Kidney capillary endothelial cell (primary cell): ENCODE measurements at regions not wholly inside any gene's neighbourhood (a gene's known extent, or its start where the extent isn't known, plus 50 kb on each side); places are given as distances from the start of the nearest gene placed in this dataset.
A peak's percentile ranks its signal among the peaks of the same experiment; 100 is the strongest.

ENCODE experiments used
- DNase-seq: peaks from one replicate; pipeline ENCODE4 v3.0.0-alpha.2; 2018; ENCODE audit warnings: low spot score

DNA sequence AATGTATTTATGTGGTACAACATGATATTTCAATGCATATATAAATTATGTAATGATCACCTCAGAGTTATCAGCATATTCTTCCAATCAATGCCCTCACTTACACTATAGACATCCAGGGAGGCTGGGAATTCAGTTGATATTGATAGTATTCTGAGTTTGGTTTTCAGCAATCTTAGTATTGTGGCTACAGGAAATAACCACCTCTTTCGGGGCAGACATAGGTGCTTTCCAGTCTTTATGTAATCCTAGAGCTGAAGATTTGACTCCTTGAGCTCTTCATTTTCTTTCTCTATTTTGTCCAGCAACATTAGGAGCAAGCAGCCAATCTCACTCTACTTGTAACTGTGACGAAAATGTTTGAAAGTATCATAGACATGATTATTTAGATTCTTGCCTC is 712.7 kb upstream of the KIRREL3 start:
- no peak for DNase-seq

DNA sequence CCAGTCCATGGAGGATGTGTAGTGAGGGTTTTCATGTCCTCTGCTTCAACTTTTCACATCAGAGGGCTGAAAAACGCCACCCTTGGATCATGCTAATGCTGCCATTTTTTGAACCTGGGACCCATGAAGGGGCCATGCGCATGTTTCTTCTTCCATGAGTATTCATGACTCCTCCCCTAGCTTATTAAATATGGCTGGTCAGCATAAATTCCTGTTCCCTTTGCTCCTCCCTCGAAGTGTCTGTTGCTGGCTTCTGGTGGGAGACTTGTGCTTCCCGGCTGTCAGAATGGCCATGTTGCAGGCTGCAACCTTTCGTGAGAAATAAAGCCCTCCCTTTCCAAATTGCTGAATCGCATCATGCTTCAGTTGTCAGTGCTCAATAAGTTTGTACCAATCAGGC is 711.2 kb upstream of the KIRREL3 start:
- DNase-seq = no peak

DNA sequence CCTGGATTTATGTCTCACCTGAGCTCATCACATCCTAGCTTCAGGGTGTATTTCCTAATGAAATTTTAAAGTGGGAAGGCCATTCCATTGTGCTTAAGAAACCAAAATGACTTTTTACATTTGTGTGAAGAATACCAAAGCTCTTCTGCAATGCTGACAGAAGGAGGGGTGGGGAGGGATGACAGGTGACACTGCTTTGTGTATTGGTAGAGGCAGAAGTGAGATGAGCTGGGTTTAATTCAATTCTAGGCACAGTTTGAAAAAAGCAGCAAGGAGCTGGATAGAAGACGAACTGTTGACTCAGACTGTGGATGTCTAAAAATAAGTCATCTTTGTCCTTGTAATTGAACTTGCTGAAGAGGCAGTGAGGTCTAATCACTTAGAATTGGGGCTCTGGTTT is 710.3 kb upstream of the KIRREL3 start:
- DNase-seq = no peak

DNA sequence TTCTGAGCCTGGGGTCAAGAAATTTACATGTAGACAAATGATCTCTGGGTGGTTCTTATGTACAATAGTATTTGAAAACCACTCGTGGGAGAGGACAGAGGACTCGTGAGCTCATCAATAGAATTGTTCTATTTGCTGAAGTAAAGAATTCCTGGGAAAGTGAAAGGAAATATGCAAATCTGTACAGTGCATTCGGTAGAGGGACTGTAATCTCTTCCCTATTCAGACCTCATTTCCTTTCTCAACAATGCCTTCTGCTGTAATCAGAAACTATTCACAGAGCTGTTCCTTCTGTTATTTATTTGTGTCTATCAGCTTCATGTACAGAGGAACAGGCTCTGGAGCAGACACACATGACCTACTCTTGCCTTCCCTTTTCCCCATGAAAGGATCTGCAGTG is 709.4 kb upstream of the KIRREL3 start:
- DNase-seq = peak; percentile 8

DNA sequence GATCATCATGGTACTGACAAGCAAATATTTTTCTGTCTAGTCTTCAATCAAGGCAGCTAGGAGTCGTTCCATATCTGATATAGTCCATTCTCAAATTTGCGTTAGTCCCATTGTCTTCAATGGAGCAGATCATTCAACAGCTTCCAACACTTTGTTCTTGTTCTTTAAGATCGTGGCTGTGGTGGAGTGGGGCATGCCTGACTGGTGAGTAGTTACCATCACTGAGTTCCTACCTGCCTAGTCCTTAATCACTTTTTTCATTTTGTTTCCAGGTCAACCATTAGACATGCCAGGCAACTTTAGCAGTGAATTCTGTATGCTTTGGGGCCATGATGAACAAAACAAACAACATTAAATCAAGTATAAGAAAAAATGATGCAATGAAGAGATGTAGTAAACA is 693.1 kb upstream of the KIRREL3 start:
- no peak for DNase-seq

DNA sequence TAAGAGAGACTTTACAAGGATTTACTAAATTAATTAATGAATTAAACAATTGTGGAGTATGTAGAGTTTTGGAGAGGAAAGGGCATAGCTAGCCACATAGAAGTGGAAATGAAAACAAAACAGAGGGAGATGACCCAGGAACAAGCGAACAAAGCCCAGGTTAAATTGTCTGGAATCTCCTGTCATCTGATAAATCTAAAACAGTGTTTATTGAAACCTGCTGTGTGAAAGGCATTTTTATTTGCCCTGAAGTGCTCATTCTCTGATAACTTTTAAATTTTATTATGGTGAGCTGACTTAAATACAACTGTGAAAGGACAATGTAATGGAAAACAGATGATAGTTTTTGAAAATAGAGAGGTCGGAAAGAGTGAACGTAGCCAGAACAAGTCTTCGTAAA is 682.8 kb upstream of the KIRREL3 start:
- DNase-seq = no peak

DNA sequence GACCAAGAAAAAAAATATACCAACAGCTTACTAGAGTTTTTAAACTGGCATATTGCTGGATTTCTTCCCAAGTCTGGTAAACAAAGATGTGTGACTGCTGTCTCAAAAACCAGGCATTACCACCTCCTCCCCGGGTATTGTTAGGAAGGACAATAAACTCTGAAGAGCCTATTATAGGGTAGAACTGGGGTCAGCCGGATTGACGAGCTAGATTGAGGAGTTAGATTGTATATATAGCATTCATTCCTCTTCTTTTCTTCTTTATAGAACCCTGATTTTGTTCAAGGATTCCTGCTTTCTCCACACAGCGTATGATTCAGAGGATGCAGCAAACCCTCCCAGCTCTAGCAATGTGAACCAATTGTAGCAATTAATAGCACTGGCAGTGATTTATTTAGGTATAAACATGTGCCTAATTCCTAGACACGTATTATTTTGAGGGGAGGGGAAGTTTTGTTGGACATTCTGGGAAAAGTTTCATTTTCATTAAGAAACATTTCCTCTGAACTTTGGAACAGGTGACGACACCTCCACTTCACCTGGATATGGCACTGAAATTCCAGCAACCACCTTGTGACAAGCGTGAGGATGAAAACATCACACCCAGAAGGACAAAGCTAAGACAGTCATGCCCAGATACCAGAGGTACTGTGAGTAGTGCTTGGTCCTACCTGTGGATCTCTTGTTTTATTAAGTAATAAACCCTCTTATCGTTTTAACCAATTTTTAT is 679.4 kb upstream of the KIRREL3 start:
- DNase-seq = no peak

DNA sequence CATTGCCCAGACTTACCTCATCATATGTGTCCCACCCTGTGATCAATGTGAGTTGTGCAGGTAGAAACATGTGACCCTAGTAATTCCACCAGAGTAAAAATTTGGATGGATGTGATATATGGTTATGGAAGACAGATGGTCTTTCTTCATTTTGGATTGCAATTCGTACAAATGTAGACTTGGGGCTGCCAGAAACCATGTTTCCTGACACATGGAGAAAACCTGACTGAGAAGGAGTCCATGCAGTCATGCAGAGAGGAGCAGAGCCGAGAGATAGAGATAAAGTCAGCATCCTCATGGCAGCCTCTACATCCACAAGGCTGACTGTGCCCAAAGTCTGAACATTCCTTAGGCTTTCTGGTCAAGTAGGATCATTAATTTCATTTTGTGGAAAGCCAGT is 678.1 kb upstream of the KIRREL3 start:
- no peak for DNase-seq

DNA sequence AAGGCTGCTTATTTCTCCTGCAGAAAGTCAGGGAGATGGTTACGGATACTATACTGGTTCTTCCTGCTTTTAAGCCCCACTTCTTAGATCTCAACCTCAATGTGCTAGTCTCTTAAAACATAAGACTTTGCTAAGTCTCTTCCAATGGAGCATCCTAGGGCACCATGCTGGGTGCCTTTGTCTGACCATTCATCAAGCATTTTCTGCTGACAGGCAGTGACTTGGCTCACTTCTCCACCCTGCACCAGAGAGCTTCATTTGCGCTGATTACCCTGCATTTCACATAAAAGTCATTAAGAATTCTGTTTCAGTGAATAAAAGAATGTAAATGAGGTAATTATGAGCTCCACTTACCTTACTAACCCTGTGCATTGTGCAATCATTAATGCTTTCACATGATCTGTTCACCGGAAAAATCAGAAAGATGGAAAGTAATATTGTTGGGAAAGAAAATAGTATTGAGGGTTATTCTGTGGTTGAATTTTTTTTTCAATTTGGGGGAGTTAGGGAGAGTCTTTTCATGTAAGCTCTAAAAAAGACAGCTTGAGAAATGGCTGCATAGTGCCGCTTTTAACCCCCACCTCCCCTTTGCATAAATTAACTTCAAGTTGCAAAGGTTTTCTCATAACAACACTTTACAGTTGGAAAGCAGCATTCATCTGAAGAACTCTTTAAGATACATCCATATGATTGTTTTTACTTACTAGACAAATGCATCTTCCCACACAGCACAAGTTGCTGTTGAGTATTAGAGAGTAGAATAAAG is 677.3 kb upstream of the KIRREL3 start:
- DNase-seq = no peak

DNA sequence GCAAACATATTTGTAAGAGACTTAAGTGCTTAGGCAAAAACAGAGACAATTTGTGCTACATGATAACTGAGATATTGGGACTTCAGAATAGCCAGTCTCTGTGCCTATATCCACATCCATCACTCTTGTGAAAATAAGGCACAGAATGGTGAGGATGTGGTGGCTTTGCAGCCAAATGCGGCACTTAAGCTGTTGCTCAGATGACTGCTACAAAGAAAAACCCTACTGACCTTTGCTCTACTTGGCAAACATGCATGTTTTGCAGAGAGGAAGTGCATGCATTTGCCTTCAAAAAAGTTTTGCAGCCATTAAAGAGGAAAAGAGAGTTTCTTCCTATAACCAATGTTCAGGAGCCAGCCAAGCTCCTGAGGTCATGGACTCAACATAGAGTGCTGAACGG is 675.0 kb upstream of the KIRREL3 start:
- no peak for DNase-seq

DNA sequence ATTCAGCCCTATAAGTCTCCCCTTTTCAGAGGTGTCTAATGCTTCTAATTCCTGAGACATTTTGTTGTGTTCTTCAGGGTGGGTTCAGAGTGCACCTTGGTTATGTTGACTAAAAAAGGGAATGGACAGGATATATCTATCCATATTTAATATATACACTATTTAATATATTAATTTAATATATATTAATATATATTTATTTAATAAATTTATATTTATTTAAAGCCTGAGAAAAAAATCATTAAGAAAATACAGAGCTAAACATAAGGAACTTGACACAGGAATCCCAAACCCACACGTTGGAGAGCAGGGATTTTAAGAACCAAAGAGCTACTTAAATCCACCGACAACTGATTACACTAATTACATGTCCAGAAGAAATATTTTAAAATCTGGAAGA is 674.2 kb upstream of the KIRREL3 start:
- DNase-seq = no peak

DNA sequence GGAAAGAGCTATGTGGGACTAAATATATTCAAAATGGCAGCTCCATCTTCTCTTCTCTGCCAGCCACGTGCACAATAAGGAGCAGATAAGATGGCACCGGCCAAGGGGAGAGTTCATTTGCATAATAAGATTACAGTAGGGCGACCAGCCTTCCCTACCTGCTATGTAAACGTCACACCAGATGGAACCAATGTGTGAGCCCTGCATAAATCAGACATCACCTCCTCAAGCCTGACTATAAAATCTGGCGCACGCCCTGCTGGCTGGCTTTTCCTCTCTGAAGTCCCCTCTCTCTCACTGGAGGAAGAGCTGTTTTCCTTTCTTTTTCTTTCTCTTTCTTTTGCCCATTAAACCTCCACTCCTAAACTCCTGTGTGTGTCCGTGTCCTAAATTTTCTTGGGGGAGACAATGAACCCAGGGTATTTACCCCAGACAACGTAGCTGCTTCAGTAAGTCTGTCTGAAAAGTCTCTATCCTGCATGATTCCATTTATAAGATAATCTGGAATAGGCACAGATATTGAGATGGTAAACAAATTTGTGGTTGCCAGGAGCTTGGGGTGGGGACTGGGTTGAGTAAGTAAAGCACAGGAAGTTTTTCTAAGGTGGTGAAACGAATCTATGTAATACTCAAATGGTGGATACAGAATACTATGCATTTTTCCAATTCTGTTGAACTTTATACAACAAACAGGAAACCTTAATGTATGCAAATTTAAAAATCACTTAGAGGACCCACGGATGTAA is 670.0 kb upstream of the KIRREL3 start:
- no peak for DNase-seq

DNA sequence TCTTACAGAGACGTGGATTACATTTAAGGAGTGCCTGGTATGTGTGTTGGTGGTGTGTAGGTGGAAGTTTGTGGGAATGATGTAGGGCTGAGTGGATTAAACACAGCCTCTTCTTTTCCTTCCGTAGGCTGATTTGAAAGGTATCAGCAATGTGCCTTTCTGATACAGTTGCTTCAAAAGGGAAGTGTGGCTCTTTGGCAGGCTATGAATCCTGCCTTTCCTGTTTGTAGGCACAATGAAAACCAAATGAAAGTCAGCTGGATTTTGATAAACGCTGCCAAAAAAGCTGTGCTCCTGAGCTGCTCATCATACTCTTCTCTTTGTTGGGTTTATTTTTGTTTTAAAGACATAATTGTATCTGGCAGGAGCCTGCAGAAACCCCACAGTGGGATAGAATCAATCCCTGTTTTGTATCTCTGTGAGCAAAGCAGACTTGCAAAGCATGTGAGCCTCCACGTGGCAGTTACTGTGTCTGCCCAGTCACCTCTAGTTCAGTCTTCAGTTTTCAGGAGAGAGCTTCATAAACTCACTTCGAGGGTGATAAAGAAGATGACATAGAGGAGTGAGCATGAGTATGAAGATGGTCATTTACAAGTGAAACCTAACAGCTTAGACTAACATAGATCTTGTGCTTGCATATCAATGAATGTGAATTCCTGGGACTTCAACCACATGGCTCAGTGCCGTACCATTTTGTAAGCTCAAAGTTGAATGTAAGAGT is 655.7 kb upstream of the KIRREL3 start:
- DNase-seq = peak; percentile 47

DNA sequence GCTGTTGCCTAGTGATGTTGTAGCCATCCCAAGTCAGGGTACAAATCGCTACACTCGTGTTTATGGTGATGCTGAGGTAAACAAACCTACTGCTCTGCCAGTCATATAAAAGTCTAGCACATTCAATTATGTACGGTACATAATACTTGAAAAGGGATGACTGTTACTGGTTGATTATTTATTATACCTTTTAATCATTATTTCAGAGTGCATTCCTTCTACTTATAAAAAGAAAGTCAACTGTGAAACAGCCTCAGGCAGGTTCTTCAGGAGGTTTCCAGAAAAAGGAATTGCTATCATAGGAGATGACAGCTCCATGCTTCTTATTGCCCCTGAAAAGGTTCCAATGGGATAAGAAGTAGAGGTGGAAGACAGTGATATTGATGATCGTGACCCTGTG is 652.5 kb upstream of the KIRREL3 start:
- DNase-seq = no peak

DNA sequence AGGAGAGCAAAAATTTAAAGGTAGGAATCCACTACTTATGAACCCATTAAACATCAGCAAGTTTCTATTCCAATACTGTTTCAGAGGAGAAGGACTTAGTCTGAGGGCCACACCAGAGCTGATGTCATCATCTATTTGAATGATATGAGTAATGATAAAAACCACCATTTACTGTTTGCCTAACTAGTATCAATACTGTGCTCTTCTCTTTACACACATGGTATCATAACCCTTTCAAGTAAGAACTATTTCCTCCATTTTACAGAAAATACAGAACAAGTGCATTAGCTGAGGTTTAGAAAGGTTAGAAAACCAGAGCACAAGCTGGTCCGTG is 651.3 kb upstream of the KIRREL3 start:
- DNase-seq = no peak

DNA sequence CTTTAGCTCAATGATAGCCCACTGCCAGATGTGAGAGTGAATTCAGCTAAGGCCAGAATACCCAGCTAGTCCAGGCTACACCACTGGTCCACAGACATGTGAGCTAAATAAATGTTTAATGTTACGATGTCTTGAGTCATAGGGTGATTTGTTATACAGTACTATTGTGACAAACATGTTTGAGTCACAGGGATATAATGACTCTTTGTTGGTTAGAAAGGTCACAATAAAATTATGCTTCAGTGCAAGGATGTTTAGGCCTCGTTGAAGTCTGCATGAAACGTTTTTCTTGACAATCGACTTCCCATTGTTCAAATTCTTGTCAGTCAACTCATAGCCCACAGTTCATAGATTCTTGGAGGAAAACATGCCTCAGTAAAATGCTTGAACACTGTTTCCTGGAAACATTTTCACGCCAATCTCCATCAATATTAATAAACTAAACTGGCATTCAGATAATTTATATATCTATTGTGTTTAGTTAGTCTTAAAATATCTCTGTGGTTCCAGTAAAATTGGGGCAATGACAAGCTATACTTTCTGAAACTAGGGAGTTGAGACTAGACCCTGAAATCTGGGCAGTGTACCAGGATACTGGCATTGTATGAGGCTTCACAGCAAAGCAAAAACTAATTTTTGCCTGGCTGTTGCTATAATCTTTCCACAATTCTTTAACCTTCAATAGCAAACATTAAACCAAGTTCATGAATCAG is 650.8 kb upstream of the KIRREL3 start:
- peak; percentile 96 for DNase-seq

DNA sequence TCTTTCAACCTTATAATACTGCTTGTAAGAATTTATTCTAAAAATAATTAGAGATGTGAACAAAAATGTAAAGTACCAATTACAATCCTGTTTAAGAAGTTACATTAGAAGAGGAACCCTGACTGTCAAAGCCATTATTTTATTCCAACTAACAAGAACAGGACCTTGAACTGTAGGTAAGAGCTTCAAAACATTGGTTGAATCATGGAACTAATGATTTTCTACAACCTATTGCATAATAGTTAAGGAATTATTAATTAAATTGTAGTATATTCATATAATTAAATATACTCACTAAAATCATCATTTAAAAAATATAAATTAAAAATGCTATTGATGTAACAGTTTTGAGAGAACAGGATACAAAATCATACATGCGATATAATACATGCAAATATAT is 649.4 kb upstream of the KIRREL3 start:
- no peak for DNase-seq

DNA sequence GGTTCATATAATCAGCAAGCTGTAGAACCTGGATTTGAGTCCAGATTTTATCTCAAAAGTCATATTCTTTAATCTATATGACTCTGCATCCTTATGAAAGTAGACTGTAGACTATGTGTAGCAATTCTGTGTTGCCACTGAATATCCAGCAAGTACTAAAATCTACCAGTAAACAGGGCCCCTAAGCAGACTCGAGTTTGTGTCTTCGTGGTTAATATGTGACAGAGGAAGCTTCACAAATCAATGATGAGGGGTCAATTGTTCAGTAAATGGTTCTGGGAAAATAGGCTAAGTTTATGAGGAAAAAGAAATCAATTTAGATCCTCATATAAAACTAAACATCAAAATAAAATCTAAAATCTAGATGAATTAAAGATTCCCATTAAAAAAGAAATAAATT is 648.5 kb upstream of the KIRREL3 start:
- DNase-seq = no peak

DNA sequence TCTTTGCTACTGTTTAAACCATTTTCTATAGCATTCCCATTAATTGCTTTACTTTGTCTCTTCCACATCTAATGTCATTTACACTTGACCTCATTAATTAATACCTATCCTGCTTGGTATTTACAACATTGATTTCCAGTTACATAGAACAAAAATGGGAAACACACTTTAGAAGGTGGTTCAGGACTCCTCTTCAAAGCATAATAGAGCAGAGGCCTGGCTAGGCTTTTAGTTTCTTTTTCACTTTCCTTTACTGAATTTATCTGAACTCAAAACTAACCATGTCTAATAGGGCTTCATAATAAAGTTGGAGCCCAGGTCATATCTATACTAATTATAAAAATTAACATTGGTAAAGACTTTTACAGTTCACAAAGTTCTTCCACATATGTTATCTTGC is 648.0 kb upstream of the KIRREL3 start:
- no peak for DNase-seq

DNA sequence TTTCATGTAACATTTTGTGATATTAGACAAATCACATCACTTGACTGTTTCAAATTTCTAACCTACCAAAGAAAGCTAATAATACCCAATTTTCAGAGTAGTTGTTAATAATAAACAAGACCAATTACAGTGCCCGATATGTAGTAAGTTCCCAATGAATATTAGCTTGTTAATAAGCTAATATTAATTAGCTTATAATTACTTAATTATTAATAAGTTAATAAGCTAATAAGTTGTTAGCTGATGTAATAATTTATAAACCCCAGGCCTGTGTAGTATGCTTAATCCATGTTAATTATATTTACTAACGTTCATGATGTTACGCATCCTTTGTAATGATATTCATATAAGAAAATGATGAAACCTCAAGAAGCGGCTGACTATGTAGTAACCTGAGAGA is 643.8 kb upstream of the KIRREL3 start:
- no peak for DNase-seq

DNA sequence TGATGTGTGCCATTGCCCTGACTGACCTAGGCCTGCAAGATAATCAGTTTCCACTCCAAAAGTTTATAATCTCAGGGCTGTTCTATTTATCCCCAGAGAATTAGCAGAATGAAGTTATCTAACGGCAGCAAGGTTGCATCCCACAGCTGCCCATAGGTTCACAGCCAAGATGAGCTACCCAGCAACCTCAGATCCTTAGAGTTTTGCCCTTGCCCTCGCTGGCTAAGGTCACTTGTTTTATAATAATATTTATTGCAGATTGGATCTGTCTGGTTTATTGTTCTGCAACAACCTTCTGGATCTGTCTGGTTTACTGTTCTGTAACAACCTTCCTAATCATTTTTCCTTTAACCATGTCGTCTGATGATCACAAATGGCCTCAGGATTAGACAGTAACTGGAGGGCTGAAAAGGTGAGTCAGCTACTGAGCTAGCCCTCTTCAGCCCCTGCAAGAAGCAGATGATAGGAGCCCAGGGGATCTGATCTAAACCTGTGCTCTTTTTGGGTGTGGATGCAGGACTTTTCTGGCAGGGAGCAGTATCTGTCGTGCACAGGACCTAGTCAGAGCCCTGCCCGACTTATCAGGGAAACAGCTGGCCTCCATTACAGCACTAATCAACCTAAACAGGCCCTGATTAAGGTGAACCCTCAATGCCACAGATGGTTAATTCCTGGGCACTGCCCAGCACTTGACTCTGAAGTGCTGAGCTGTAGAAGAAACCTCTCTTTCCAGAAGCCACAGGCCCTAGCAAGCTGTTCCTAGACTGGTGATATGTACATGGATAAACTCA is 642.9 kb upstream of the KIRREL3 start:
- DNase-seq = no peak
